ES-I3 (cell line): ENCODE measurements at regions not wholly inside any gene's neighbourhood (a gene's known extent, or its start where the extent isn't known, plus 50 kb on each side); places are given as distances from the start of the nearest gene placed in this dataset.

Experiments used
- H3K36me3 ChIP-seq: 2 replicates; pipeline ENCODE4 v1.6.1; 2013; ENCODE audit warnings: mild to moderate bottlenecking, low read length, control low read depth, moderate library complexity; ENCODE audit not compliant: insufficient read depth
- H3K4me1 ChIP-seq: 2 replicates; pipeline ENCODE4 v1.6.1; 2013; ENCODE audit warnings: mild to moderate bottlenecking, control low read depth, low read length; ENCODE audit not compliant: insufficient read depth
- H3K9ac ChIP-seq: 2 replicates; pipeline ENCODE4 v1.6.1; 2013; ENCODE audit warnings: low read depth, mild to moderate bottlenecking, low read length, moderate library complexity
- H3K9me3 ChIP-seq: 2 replicates; pipeline ENCODE4 v1.6.1; 2013; ENCODE audit warnings: mild to moderate bottlenecking, low read length, moderate library complexity; ENCODE audit not compliant: control insufficient read depth, insufficient read depth

DNA sequence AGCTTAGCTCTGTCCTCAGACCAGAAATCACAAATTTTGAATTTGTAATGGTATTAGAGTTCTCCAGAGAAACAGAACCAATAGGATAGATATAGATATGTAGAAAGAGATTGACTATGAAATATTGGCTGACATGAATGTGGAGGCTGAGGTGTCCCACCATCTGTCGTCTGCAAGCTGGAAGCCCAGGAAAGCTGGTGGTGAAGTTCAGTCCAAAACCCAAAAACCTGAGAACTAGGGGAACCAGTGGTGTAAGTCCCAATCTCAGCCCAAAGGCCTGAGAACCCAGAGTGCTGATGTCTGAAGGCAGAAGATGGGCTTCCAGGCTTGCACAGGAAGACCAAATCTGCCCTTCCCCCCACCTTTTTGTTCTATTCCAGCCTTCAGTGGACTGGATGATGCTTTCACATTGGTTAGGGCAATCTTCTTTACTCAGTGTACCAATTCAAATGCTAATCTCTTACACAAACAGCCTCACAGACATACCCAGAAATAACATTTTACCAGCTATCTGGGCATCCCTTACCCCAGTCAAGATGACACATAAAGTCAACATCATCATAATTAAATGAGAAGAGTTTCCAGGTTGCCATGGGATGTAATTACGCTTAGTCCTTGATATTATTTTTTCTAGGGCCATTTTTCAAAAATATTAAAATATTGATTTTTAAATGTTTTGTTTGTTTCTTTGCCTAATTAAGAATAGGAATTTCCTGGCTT lies 570.8 kb downstream of the UTRN start:
- 0 out of 2 replicates have a peak, but pooled peaks cover 5% of the 10 kb centered on the region for H3K9me3 ChIP-seq
- H3K9ac ChIP-seq: no peak overlapping the region
- no peaks in the 10 kb centered on the region for H3K36me3 ChIP-seq
- H3K4me1 ChIP-seq: no peaks in the 10 kb centered on the region

DNA sequence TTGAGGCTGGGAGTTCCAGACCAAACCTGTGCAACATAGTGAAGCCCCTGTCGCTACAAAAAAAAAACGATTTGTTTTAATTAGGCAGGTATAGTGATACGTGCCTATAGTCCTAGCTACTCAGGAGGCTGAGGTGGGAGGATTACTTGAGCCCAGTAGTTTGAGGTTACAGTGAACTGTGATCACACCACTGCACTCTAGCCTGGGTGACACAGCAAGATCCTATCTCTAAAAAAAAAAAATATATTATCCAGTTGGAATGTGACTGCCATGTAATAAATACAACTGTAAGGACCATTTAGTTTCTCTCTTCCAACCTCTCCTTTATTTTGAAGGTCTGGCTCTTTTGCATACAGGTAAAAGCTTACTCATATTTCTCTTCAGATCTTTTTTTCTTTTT lies 571.5 kb downstream of the UTRN start:
- H3K9ac ChIP-seq: no peak overlapping the region
- no peaks in the 10 kb centered on the region for H3K4me1 ChIP-seq
- no peaks in the 10 kb centered on the region for H3K36me3 ChIP-seq
- 0 out of 2 replicates have a peak, but pooled peaks cover 5% of the 10 kb centered on the region for H3K9me3 ChIP-seq

DNA sequence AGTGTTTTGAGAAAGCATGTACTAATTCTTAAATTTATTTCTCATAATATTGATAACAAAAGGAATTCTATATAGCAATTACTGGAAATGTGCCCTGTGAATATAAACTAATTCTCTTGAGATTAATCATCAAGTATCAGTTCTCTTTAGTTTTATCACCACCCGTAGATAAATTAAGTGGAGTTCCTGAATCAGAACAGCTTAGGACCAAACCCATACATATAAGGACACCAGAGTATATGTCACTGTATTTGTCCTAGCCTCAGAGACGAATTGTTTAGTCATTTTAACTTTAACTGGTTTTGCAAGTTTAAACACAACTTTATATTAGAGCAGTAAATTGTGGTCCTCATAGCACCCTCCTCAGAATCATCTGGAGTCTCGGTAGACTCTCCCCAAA lies 572.0 kb downstream of the UTRN start:
- Histone ChIP-seq H3K36me3 (no peaks in the 10 kb centered on the region), H3K9ac (no peak overlapping the region), H3K9me3 (0 out of 2 replicates have a peak, but pooled peaks cover 5% of the 10 kb centered on the region), H3K4me1 (no peaks in the 10 kb centered on the region)

GRCh38 chr6:144862769-144863168 lies 577.6 kb downstream of the UTRN start:
- no peaks in the 10 kb centered on the region for H3K4me1 ChIP-seq
- peaks cover 13% of the 10 kb centered on the region; the same call in 1 of the 2 replicates for H3K9me3 ChIP-seq
- no peaks in the 10 kb centered on the region; the same call in 1 of the 2 replicates for H3K36me3 ChIP-seq
- H3K9ac ChIP-seq: no peak overlapping the region

- no peak overlapping the region for H3K9ac ChIP-seq
- no peaks in the 10 kb centered on the region for H3K4me1 ChIP-seq
- peaks cover 11% of the 10 kb centered on the region; the same call in 1 of the 2 replicates for H3K9me3 ChIP-seq
- H3K36me3 ChIP-seq: no peaks in the 10 kb centered on the region
Measured at GRCh38 chr6:144867761-144868160, 582.6 kb downstream of the UTRN start.

DNA sequence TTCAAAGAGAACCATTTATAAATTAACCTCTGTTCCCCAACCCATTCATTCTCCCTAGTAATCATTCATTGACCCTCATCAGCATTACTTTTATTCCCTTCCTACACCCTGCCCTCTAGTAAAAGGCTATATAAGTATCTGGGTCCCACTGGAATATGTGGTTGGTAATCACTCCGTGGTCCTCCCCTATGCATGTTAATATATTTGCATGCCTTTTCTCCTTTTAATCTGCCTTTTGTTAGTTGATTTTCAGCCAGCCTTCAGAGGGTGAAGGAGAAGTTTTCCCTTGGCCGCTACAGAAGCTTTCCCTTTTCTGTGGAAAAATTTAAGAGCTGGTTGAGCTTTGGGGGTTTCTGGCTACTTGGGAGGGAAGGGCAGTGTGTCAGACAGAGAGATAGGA lies 585.6 kb downstream of the UTRN start:
- Histone ChIP-seq H3K9me3 (0 out of 2 replicates have a peak, but pooled peaks cover 10% of the 10 kb centered on the region), H3K9ac (no peak overlapping the region), H3K4me1 (no peaks in the 10 kb centered on the region), H3K36me3 (no peaks in the 10 kb centered on the region)

- no peaks in the 10 kb centered on the region for H3K4me1 ChIP-seq
- 0 out of 2 replicates have a peak, but pooled peaks cover 10% of the 10 kb centered on the region for H3K9me3 ChIP-seq
- H3K36me3 ChIP-seq: no peaks in the 10 kb centered on the region
- H3K9ac ChIP-seq: no peak overlapping the region
Measured at GRCh38 chr6:144873623-144874378, 588.7 kb downstream of the UTRN start.

GRCh38 chr6:144876689-144877088 lies 591.6 kb downstream of the UTRN start:
- H3K4me1 ChIP-seq: no peaks in the 10 kb centered on the region
- no peaks in the 10 kb centered on the region for H3K36me3 ChIP-seq
- no peak overlapping the region for H3K9ac ChIP-seq
- H3K9me3 ChIP-seq: 0 out of 2 replicates have a peak, but pooled peaks cover 10% of the 10 kb centered on the region

DNA sequence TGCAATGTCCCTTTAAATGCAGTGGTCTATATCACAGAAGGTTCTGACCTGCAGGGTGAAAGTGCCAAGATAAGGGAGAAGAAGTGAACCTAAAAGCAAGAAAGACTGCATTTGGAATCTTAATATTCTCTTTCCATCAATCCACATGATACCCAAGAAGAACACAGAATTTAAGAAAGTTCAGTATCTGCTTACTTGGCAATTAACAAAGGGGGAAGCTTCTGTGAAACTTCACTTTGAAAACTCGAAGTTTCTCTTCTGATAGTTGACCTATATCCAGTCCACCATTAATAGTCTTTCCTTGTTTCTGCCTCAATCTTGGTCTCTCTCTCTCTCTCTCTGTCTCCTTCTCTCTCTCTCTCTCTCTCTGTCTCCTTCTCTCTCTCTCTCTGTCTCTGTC lies 592.0 kb downstream of the UTRN start:
- H3K9ac ChIP-seq: no peak overlapping the region
- H3K9me3 ChIP-seq: 0 out of 2 replicates have a peak, but pooled peaks cover 10% of the 10 kb centered on the region
- H3K36me3 ChIP-seq: no peaks in the 10 kb centered on the region
- no peaks in the 10 kb centered on the region for H3K4me1 ChIP-seq

- Histone ChIP-seq H3K36me3 (no peaks in the 10 kb centered on the region), H3K9ac (no peak overlapping the region), H3K4me1 (no peaks in the 10 kb centered on the region), H3K9me3 (0 out of 2 replicates have a peak, but pooled peaks cover 4% of the 10 kb centered on the region)
Measured at GRCh38 chr6:144878577-144878976, 593.4 kb downstream of the UTRN start.

- no peak overlapping the region for H3K9ac ChIP-seq
- no peaks in the 10 kb centered on the region for H3K9me3 ChIP-seq
- no peaks in the 10 kb centered on the region for H3K4me1 ChIP-seq
- no peaks in the 10 kb centered on the region for H3K36me3 ChIP-seq
Measured at GRCh38 chr6:144879436-144879835, 594.3 kb downstream of the UTRN start.

- Histone ChIP-seq H3K9ac (no peak overlapping the region), H3K4me1 (no peaks in the 10 kb centered on the region), H3K36me3 (no peaks in the 10 kb centered on the region), H3K9me3 (no peaks in the 10 kb centered on the region)
Measured at GRCh38 chr6:144882425-144882824, 597.3 kb downstream of the UTRN start.

- H3K9ac ChIP-seq: no peak overlapping the region
- H3K36me3 ChIP-seq: no peaks in the 10 kb centered on the region
- no peaks in the 10 kb centered on the region for H3K4me1 ChIP-seq
- H3K9me3 ChIP-seq: no peaks in the 10 kb centered on the region
Measured at GRCh38 chr6:144883915-144884314, 598.8 kb downstream of the UTRN start.

- H3K9ac ChIP-seq: no peak overlapping the region
- no peaks in the 10 kb centered on the region for H3K9me3 ChIP-seq
- H3K36me3 ChIP-seq: no peaks in the 10 kb centered on the region
- no peaks in the 10 kb centered on the region for H3K4me1 ChIP-seq
Measured at GRCh38 chr6:144885817-144886216, 600.7 kb downstream of the UTRN start.

- H3K9ac ChIP-seq: no peak overlapping the region
- no peaks in the 10 kb centered on the region for H3K36me3 ChIP-seq
- no peaks in the 10 kb centered on the region for H3K4me1 ChIP-seq
- H3K9me3 ChIP-seq: no peaks in the 10 kb centered on the region
Measured at GRCh38 chr6:144886682-144887081, 601.5 kb downstream of the UTRN start.
